Bone marrow (tissue), 2 donors: ENCODE measurements at regions not wholly inside any gene's neighbourhood (a gene's known extent, or its start where the extent isn't known, plus 50 kb on each side); places are given as distances from the start of the nearest gene placed in this dataset.
A peak's percentile ranks its signal among the peaks of the same experiment; 100 is the strongest.

Source experiments
- DNase-seq, 2 donors: peaks; one replicate each; lab custom pipeline; 2025; lab: John Stamatoyannopoulos, UW

- DNase-seq: no peak
These were observed 217.0 kb downstream of the GAS1 start for GRCh38 chr9:86730163-86730928.

- DNase-seq: no peak
These were observed 222.8 kb downstream of the GAS1 start for GRCh38 chr9:86724529-86724928.

DNA sequence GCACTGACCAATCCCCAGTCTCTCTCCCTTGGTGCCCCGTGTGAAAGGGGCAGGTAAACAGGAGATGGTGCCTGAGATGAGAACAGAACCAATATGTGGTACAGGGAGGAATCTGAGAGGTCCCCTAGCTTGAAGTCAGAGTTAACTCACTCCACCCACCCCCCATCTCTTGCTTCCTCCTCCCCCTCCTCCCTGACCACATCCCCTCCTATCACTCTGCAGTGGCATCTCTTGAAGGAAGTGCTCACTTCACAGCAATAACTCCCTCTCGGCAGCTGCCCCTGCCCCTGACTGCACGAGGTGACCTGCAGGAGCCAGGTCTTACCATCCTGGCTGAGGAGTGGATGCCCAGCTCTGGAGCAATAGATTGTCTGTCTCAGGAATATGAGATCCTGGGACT lies 224.0 kb downstream of the GAS1 start:
- DNase-seq: no peak

DNA sequence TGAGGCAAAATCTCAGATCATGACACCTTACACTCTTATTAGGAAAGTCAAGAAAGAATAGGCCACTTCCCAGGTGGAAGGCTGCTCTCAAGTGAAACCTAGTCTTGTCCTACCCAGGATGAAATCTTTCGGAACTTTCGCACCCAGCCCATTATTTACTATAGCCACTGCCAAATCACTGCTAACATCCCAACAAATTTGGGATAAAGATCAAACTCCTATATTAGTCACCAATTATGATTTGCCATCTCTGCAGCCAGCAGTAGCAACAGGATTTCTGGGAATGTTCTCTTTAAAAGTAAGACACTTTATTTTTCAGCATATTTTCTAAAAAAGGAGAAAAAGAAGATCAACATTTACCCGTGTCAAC lies 224.6 kb downstream of the GAS1 start:
- no peak for DNase-seq

GRCh38 chr9:86721843-86722705 lies 225.2 kb downstream of the GAS1 start:
- DNase-seq: no peak

DNA sequence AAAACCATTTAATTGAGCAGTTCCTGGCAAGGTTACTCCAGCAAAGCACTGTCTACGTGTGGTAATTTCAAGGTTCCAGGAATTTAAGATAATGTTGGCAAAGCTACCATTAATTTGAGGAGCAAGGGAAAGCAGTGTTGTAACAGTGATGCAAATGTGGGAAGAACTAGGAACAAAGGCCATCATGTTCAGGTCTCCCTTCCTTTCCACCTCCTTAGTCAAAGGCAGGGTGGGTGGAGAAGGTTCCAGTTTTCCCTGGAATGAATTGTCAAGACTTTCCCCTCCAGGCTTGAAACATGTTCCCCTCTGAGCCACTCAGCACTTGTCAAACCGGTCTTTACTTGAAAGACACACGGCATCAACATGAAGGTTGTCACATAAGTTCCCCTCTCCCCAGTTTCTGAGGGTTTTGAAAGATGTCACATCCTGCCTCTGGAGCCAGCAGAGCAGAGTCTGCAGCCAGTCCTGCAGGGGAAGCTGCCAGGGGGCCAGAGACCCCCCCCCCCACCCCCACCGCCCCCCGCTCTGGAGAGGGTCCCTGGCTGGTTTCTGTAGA lies 226.0 kb downstream of the GAS1 start:
- no peak for DNase-seq

DNA sequence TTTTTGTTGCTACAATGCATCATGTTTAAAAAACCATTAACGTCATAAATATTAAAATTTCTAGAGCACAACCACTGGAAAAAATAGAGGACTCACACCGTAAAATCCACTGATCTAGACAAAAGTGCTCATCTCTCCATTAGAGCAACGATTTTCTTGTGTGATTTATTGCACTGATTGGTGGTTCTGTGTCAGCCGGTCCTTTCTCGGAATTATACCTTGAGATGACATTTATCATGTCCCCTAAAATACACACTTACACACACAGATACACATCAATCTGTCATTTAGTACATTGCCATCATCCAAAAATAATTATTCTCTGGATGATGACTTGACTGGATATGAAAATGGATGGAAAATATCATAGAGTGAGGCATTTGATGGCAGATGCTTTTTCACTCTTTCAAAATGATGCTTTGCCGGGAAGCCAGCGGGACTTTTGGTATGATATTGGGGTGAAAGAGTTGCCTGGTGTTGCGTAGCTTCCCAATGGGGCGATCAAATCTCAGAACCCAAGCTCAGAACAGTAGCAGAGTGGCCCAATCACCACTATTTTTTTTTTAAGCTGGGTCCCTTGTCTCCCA lies 226.6 kb downstream of the GAS1 start:
- DNase-seq: no peak

- no peak for DNase-seq
These were observed 228.8 kb downstream of the GAS1 start for GRCh38 chr9:86718388-86719049.

DNA sequence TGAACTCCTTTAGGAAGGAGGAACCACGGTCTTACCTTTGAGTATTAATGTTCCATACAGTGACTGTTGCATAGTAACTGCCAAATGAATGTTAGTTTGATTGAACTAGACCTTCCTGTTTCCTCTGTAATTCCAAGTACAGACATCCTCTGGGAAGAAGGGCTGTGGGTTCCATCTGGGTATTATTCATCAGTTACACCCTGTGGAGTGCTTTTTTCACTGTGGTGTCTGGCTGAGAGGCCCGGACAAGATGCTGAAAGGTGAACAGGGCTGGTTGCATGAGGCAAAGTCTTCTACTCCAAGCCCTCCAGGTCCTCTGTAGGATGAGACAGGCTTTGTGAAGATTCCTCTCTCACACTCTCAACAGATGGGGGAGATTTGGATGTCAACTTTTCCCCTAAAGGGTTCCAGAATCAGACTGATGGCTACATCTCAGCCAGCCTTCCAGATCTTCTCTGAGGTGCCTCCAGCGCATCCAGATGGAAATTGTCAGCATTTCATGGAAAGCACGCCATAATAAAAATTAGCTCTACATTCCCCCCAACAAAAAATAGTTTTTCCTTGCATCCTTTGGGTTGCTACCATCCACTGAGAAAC lies 230.9 kb downstream of the GAS1 start:
- DNase-seq: peak in 1 of 2 donors; percentile 1

DNA sequence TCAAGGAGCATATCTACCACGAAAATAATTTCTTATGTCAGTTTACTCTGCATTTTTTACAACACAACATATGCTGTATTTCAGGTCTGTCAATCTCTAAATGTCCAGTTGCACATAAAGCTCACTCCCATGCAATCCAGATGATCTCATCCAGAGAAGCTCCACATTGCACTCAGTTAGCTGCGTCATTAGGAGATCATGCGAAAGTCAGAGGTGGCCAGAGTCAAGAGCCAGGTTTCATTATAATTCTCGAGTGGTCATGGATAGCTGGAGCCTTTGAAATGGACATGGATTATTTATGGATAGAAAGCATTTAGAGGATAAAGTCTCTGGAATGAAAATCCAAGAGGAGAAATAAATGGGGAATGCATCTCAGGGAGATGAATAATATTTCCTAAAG lies 232.3 kb downstream of the GAS1 start:
- no peak for DNase-seq

DNA sequence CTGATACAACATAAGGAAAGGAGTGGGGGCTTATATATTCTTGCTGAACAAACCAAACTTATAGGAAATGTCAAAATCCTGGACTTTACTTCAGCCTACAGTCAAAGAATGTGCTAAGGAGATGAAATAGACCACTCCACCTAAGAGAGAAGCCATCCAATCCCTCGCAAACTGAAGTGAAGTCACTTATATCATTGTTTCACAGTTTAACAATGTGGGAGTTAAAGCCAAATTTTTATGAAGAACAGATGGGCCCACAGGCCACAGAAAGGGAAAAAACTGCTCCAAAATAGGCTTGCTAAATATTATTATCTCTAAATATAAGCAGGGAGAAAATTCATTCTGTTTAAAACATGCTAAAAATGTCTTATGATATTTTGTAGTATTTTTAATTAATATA lies 233.3 kb downstream of the GAS1 start:
- DNase-seq: no peak

GRCh38 chr9:86713470-86713869 lies 233.8 kb downstream of the GAS1 start:
- no peak for DNase-seq

GRCh38 chr9:86708918-86709835 lies 238.1 kb downstream of the GAS1 start:
- no peak for DNase-seq

- no peak for DNase-seq
These were observed 239.3 kb downstream of the GAS1 start for GRCh38 chr9:86707932-86708510.

DNA sequence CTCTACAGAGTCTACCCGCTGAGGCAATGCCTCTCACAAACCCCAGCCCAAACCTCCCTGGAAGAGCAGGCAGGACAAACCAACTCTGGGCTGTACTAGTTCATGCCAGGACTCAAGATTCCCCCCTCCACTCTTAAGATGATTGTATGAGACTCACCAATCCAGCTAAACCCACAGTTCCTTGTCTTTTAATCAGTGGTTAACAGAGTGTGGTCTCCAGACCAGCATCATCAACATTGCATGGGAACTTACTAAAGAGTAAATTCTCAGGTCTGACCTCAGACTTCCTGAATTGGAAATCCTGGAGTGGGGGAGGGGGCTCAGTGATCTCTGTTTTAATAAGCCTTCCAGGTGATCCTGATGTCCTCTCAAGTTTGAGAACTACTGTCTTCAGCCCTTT lies 240.9 kb downstream of the GAS1 start:
- no peak for DNase-seq

DNA sequence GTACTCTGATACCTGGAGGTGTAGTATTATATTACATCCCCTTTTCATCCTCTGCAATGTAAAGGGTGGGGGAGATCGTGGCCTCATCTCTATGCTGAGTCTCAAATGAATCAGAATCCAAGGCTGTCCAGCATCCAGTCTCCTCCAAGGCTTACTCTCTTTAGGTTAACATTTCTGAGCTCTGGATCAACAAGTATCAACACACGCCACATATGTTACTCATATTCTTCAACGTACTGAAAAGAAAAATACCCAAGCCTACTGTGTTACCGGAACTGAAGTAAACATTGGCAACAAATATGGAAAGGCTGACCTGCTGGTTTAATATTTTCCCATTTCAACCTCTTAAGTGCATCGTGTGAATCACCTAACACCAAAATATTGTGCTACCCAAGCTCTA lies 241.8 kb downstream of the GAS1 start:
- no peak for DNase-seq

- DNase-seq: no peak
These were observed 244.0 kb downstream of the GAS1 start for GRCh38 chr9:86703346-86703745.

- DNase-seq: no peak
These were observed 246.7 kb downstream of the GAS1 start for GRCh38 chr9:86700629-86701028.

GRCh38 chr9:86697999-86698398 lies 249.3 kb downstream of the GAS1 start:
- DNase-seq: no peak

- DNase-seq: no peak
These were observed 250.1 kb downstream of the GAS1 start for GRCh38 chr9:86697213-86697612.
